Epithelial cell of esophagus (primary cell): ENCODE measurements at regions not wholly inside any gene's neighbourhood (a gene's known extent, or its start where the extent isn't known, plus 50 kb on each side); places are given as distances from the start of the nearest gene placed in this dataset.
A peak's percentile ranks its signal among the peaks of the same experiment; 100 is the strongest.

Experiments
- DNase-seq: peaks from one replicate; pipeline ENCODE4 v3.0.0; 2010; ENCODE audit warnings: low read depth
- H3K4me3 ChIP-seq: 2 replicates; pipeline ENCODE4 v1.5.1; 2011; ENCODE audit warnings: mild to moderate bottlenecking, low read length, control low read depth
- CTCF ChIP-seq: IDR thresholded peaks from 2 replicates; pipeline ENCODE4 v1.5.1; 2011; ENCODE audit warnings: low read depth, mild to moderate bottlenecking, low read length, control low read depth, inconsistent platforms; ENCODE audit not compliant: insufficient read depth; ENCODE audit errors: missing control alignments

- TF ChIP-seq CTCF: no peak
- DNase-seq: no peak
Measured at GRCh38 chr10:75305675-75306074, 69.9 kb upstream of the COMTD1 start.

GRCh38 chr10:75304741-75305390 is 69.1 kb upstream of the COMTD1 start:
- no peak for DNase-seq
- no peak overlapping the region for H3K4me3 ChIP-seq
- TF ChIP-seq CTCF: no peak

More at GRCh38 chr10:75305675-75306074, 69.9 kb upstream of the COMTD1 start:
- H3K4me3 ChIP-seq: no peak overlapping the region

GRCh38 chr10:75304313-75304712 is 68.6 kb upstream of the COMTD1 start:
- no peak for DNase-seq
- no peak overlapping the region for H3K4me3 ChIP-seq
- no peak for TF ChIP-seq CTCF

- peak; percentile 26 for DNase-seq
- no peak overlapping the region for H3K4me3 ChIP-seq
- no peak for TF ChIP-seq CTCF
Measured at GRCh38 chr10:75303045-75303777, 67.5 kb upstream of the COMTD1 start.

- TF ChIP-seq CTCF: no peak
- no peak for DNase-seq
- no peak overlapping the region for H3K4me3 ChIP-seq
Measured at GRCh38 chr10:75302029-75302428, 66.3 kb upstream of the COMTD1 start.

- peak; percentile 37 for DNase-seq
- no peak for TF ChIP-seq CTCF
- no peak overlapping the region for H3K4me3 ChIP-seq
Measured at GRCh38 chr10:75297021-75297599, 61.4 kb upstream of the COMTD1 start.

GRCh38 chr10:75295868-75296441 is 60.2 kb upstream of the COMTD1 start:
- H3K4me3 ChIP-seq: no peak overlapping the region
- TF ChIP-seq CTCF: no peak
- peak; percentile 64 for DNase-seq
